Mesendoderm (in vitro differentiated cells): ENCODE measurements at regions not wholly inside any gene's neighbourhood (a gene's known extent, or its start where the extent isn't known, plus 50 kb on each side); places are given as distances from the start of the nearest gene placed in this dataset.
"Not testable (repeated sequence)": the region's sequence is repeated elsewhere in the genome, so short reads cannot be mapped to it uniquely, and the experiment has no call there.

ENCODE experiments used
- DNase-seq: peaks from one replicate; pipeline ENCODE4 v3.0.0; 2013
- H2AK5ac ChIP-seq: 2 replicates; pipeline ENCODE4 v1.6.1; 2013; ENCODE audit warnings: low read length, inconsistent platforms
- H2BK120ac ChIP-seq: 2 replicates; pipeline ENCODE4 v1.6.1; 2013; ENCODE audit warnings: low read depth, mild to moderate bottlenecking, low read length, moderate library complexity, mixed read lengths
- H2BK15ac ChIP-seq: replicated peaks from 2 replicates; pipeline ENCODE4 v1.6.1; 2013; ENCODE audit warnings: low read depth, mild to moderate bottlenecking, moderate library complexity
- H2BK5ac ChIP-seq: 2 replicates; pipeline ENCODE4 v1.6.1; 2013; ENCODE audit warnings: low read length, inconsistent platforms
- H3K18ac ChIP-seq: 2 replicates; pipeline ENCODE4 v1.6.1; 2013; ENCODE audit warnings: mild to moderate bottlenecking, low read length, mixed read lengths
- H3K23ac ChIP-seq: one replicate; pipeline ENCODE4 v1.6.1; 2013; ENCODE audit warnings: low read length
- H3K27ac ChIP-seq: 2 replicates; pipeline ENCODE4 v1.5.1; 2013; ENCODE audit warnings: low read depth, mild to moderate bottlenecking, inconsistent platforms, low read length, moderate library complexity
- H3K27me3 ChIP-seq: 2 replicates; pipeline ENCODE4 v1.6.1; 2013; ENCODE audit warnings: low read length, control low read depth, mild to moderate bottlenecking, inconsistent platforms; ENCODE audit not compliant: insufficient read depth, poor library complexity
- H3K36me3 ChIP-seq: 2 replicates; pipeline ENCODE4 v1.6.1; 2013; ENCODE audit warnings: low read length, inconsistent platforms; ENCODE audit not compliant: control insufficient read depth, insufficient read depth
- H3K4ac ChIP-seq: one replicate; pipeline ENCODE4 v1.6.1; 2013; ENCODE audit warnings: low read depth, mild to moderate bottlenecking, low read length, moderate library complexity
- H3K4me1 ChIP-seq: 2 replicates; pipeline ENCODE4 v1.6.1; 2013; ENCODE audit warnings: low read depth, low read length, inconsistent platforms; ENCODE audit not compliant: control insufficient read depth
- H3K4me2 ChIP-seq: 2 replicates; pipeline ENCODE4 v1.6.1; 2013; ENCODE audit warnings: low read length
- H3K4me3 ChIP-seq: 2 replicates; pipeline ENCODE4 v1.5.1; 2013; ENCODE audit warnings: mild to moderate bottlenecking, low read length
- H3K56ac ChIP-seq: one replicate; pipeline ENCODE4 v1.6.1; 2013; ENCODE audit warnings: low read length
- H3K79me1 ChIP-seq: 2 replicates; pipeline ENCODE4 v1.6.1; 2013; ENCODE audit warnings: low read length, inconsistent platforms
- H3K79me2 ChIP-seq: 2 replicates; pipeline ENCODE4 v1.6.1; 2013; ENCODE audit warnings: mild to moderate bottlenecking, low read length; ENCODE audit not compliant: control insufficient read depth, insufficient read depth
- H3K9ac ChIP-seq: 2 replicates; pipeline ENCODE4 v1.6.1; 2013; ENCODE audit warnings: low read length, inconsistent platforms
- H4K5ac ChIP-seq: one replicate; pipeline ENCODE4 v1.6.1; 2013; ENCODE audit warnings: low read length
- H4K8ac ChIP-seq: one replicate; pipeline ENCODE4 v1.6.1; 2013; ENCODE audit warnings: low read depth, mild to moderate bottlenecking, control low read depth, low read length, moderate library complexity
- WGBS: extraction: QIAGEN DNeasy Blood & Tissue Kit; methylation state at CpG from one replicate; pipeline ENCODE4 v1.1.7; 2013; ENCODE audit warnings: low lambda C conversion rate, missing lambda C conversion rate; ENCODE audit not compliant: insufficient coverage; ENCODE audit errors: extremely low coverage; 5-methylcytosine and 5-hydroxymethylcytosine counted together

DNA sequence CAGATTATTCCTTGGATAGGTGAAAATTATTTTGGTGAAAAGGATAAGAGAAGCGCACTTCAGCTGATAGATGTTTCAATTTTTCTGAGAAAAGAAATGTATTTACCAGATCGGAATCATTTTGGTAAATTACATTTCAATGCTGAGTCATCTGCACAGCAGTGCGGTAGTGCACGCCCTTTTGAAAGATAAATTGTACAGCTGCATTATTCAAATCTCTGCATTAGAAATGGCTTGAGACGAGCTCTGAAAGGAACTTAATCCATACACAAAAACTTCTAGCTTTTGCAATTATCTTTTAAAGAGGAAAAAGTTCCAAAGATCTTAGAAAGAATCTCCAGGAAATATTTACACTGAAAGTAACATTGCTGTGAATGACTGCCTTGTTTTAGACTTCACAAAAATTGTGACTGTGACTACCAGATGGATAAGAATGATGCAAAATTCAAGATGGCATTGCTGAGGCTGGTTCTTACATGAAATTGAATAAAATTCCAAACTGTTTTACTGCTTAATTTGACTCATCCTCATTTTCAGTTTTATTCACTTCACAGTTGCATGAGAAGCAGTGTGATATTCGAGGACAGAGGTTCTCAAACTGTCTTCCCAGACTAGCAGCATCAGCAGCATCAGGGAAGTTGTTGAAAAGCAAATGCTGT is 161.7 kb downstream of the RND3 start:
- no peak overlapping the region for H3K4me3 ChIP-seq
- no CpG with 5 or more reads among the region's 6 CpGs for WGBS
- H3K4me2 ChIP-seq: no peak overlapping the region

DNA sequence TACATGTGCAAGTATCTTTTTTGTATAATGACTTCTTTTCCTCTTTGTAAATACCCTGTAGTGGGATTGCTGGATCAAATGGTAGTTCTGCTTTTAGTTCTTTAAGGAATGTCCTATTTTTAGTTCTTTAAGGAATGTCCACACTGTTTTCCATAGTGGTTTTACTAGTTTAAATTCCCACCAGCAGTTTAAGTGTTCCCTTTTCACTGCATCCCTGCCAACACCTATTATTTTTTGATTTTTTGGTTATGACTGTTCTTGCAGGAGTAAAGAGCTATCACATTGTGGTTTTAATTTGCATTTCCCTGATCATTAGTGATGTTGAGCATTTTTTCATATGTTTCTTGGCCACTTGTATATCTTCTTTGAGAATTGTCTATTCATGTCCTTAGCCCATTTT is 164.4 kb downstream of the RND3 start:
- not testable (repeated sequence) for H2BK15ac ChIP-seq, H3K56ac ChIP-seq, H3K18ac ChIP-seq, H3K4me3 ChIP-seq, H4K5ac ChIP-seq, H3K23ac ChIP-seq, H3K4me1 ChIP-seq, H2AK5ac ChIP-seq, H3K4me2 ChIP-seq, DNase-seq, H3K79me1 ChIP-seq, H3K4ac ChIP-seq, H3K36me3 ChIP-seq, H3K27me3 ChIP-seq, H3K27ac ChIP-seq, H3K9ac ChIP-seq, H2BK120ac ChIP-seq, H4K8ac ChIP-seq, H2BK5ac ChIP-seq, H3K79me2 ChIP-seq

More for the DNA sequence above, 161.7 kb downstream of the RND3 start:
- Histone ChIP-seq H3K9ac (no peak overlapping the region), H3K27me3 (no peaks in the 10 kb centered on the region), H3K4ac (no peak overlapping the region), H2BK120ac (no peak overlapping the region), H4K5ac (no peak overlapping the region), H3K27ac (no peak overlapping the region), H2BK5ac (no peak overlapping the region), H3K79me2 (no peaks in the 10 kb centered on the region), H3K79me1 (no peaks in the 10 kb centered on the region), H3K56ac (no peak overlapping the region), H2BK15ac (no peak overlapping the region), H4K8ac (no peak overlapping the region), H3K18ac (no peak overlapping the region), H2AK5ac (no peak overlapping the region), H3K36me3 (no peaks in the 10 kb centered on the region), H3K23ac (no peak overlapping the region), H3K4me1 (no peaks in the 10 kb centered on the region)
- DNase-seq: no peak

DNA sequence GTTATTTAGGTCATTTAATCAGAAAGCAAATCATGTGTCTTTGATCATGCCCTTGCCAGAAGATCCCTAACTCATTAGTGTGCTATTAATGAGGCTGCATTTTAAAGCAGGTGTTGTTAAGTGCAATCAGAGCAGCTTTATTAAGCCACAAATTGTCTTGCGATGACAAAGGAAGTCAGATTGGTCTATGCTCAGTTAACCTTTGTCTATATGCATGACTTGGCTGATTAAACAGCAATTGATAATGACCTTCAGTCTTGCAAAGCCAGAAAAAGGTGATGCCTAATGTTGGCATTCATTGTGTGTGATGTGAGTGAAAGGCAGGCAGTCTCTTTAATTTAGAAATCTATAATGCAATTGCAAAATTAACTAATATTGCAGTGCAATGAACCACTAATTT is 166.9 kb downstream of the RND3 start:
- no peak for DNase-seq
- no peak overlapping the region for H2BK5ac ChIP-seq
- no peak overlapping the region for H3K4me2 ChIP-seq
- H3K36me3 ChIP-seq: no peaks in the 10 kb centered on the region
- H3K27me3 ChIP-seq: no peaks in the 10 kb centered on the region
- no peaks in the 10 kb centered on the region for H3K79me1 ChIP-seq
- no peak overlapping the region for H2AK5ac ChIP-seq
- no peak overlapping the region for H3K9ac ChIP-seq
- WGBS: no CpG with 5 or more reads among the region's 1 CpG
- H4K5ac ChIP-seq: no peak overlapping the region
- no peak overlapping the region for H2BK15ac ChIP-seq
- no peak overlapping the region for H3K27ac ChIP-seq
- H2BK120ac ChIP-seq: no peak overlapping the region
- no peaks in the 10 kb centered on the region for H3K4me1 ChIP-seq
- H3K23ac ChIP-seq: no peak overlapping the region
- no peak overlapping the region for H4K8ac ChIP-seq
- H3K18ac ChIP-seq: no peak overlapping the region
- H3K4me3 ChIP-seq: no peak overlapping the region
- no peak overlapping the region for H3K4ac ChIP-seq
- no peaks in the 10 kb centered on the region for H3K79me2 ChIP-seq
- no peak overlapping the region for H3K56ac ChIP-seq

DNA sequence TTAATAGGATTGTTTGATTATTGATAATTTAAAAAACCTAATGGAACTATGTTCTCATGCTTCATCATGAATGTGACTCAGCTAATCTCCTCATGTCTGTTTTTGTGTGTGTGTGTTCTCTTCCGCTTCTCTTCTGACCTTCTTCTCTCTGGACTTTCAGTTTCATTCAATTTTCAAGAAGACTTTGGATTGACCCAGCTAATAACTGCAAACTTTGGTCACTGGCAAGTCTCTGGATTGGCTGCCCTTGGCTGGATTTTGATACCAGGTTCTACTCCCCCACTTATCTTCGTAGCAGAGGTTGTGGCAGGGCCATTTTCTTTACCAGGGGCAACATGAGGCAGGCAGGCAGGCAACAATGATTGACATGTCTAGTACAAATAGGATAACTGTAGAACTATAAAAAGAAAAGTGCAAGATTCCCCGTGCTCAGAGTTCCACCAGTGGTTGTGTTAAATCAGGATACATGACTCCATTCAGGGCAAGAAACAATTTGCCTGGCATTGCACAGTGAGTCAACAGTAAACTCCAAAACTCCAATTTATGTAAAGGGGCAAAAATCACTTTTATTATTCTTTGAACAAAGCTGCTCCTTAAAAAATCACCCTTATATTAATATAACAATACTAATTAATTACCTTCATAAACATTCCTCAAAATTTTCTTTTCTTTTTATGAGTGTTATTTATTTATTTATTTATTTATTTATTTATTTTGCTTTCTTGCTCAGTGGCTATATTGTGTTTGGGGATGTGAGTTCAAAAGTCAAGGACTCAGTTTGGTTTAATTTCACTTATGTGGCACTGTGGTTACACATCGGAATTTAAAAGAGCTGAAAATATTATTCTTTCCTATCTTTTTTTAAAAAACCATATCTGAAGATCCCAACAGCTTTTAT is 167.6 kb downstream of the RND3 start:
- H3K18ac ChIP-seq: no peak overlapping the region
- no peaks in the 10 kb centered on the region for H3K79me1 ChIP-seq
- H3K27me3 ChIP-seq: no peaks in the 10 kb centered on the region
- no peak overlapping the region for H4K5ac ChIP-seq
- no peaks in the 10 kb centered on the region for H3K4me1 ChIP-seq
- no peaks in the 10 kb centered on the region for H3K36me3 ChIP-seq
- no peak overlapping the region for H2BK5ac ChIP-seq
- no peak overlapping the region for H3K27ac ChIP-seq
- no peak overlapping the region for H3K9ac ChIP-seq
- no peak overlapping the region for H3K4me2 ChIP-seq
- DNase-seq: no peak
- no peak overlapping the region for H3K56ac ChIP-seq
- no peak overlapping the region for H2AK5ac ChIP-seq
- no peak overlapping the region for H3K23ac ChIP-seq
- H3K4ac ChIP-seq: no peak overlapping the region
- H2BK15ac ChIP-seq: no peak overlapping the region
- no peak overlapping the region for H4K8ac ChIP-seq
- WGBS: no CpG with 5 or more reads among the region's 4 CpGs
- no peak overlapping the region for H2BK120ac ChIP-seq
- H3K4me3 ChIP-seq: no peak overlapping the region
- H3K79me2 ChIP-seq: no peaks in the 10 kb centered on the region

DNA sequence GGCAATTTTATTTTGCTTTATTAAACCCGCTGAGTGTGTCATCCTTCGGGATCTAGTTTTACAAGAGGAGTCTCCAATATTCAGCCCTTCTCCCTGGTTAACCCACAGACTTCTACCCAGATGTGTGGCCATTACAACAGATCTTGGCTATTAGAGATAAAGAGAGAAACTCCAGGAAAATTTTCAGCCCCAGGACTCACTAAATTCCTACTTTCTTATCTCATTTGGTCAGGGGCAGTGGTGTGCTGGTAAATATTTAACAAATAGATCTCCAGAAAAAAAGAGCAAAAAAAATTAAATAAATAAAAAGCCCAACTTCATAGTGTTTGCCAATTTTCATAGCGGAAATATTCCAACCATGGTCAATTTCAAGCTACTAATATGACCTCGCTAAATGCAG is 168.4 kb downstream of the RND3 start:
- H3K4me3 ChIP-seq: no peak overlapping the region
- no peaks in the 10 kb centered on the region for H3K4me1 ChIP-seq
- H2AK5ac ChIP-seq: no peak overlapping the region
- DNase-seq: no peak
- H3K27me3 ChIP-seq: no peaks in the 10 kb centered on the region
- no peaks in the 10 kb centered on the region for H3K79me2 ChIP-seq
- no peak overlapping the region for H3K27ac ChIP-seq
- H3K36me3 ChIP-seq: no peaks in the 10 kb centered on the region
- H3K18ac ChIP-seq: no peak overlapping the region
- no peak overlapping the region for H3K56ac ChIP-seq
- no peak overlapping the region for H2BK15ac ChIP-seq
- H3K4ac ChIP-seq: no peak overlapping the region
- no peak overlapping the region for H2BK120ac ChIP-seq
- H4K8ac ChIP-seq: no peak overlapping the region
- no CpG with 5 or more reads among the region's 4 CpGs for WGBS
- no peaks in the 10 kb centered on the region for H3K79me1 ChIP-seq
- H3K9ac ChIP-seq: no peak overlapping the region
- H2BK5ac ChIP-seq: no peak overlapping the region
- H4K5ac ChIP-seq: no peak overlapping the region
- H3K4me2 ChIP-seq: no peak overlapping the region
- no peak overlapping the region for H3K23ac ChIP-seq
